ENCODE measurements at regions not wholly inside any gene's neighbourhood (a gene's known extent, or its start where the extent isn't known, plus 50 kb on each side); places are given as distances from the start of the nearest gene placed in this dataset.

- ChIA-PET POLR2A (ENCODE audit: unreplicated experiment) (no interaction called here), CTCF (no interaction called here)
- intact Hi-C loops (cut with micrococcal nuclease; ENCODE audit: unreplicated experiment), result no loop called here
- no peak overlapping the region for H3K27ac ChIP-seq
- no peak for TF ChIP-seq EZH2 (IDR thresholded peaks at IDR 0.05; ENCODE audit: low read depth)
- no peak overlapping the region for H2AFZ ChIP-seq
- no peaks in the 10 kb centered on the region; the same call in 1 of the 2 replicates for H3K9me3 ChIP-seq (ENCODE audit: insufficient read depth, low read depth)
- H3K4me3 ChIP-seq, result no peak overlapping the region
- H3K27me3 ChIP-seq (ENCODE audit: insufficient read depth, low read depth), result no peaks in the 10 kb centered on the region
- no peaks in the 10 kb centered on the region for H4K20me1 ChIP-seq (ENCODE audit: insufficient read depth)
- no peaks in the 10 kb centered on the region for H3K9me2 ChIP-seq (ENCODE audit: insufficient read depth)
- H3K4me1 ChIP-seq (replicated peaks; ENCODE audit: insufficient read depth), result no peaks in the 10 kb centered on the region
- no TSS peak for BruUV-seq (replicated peaks)
- H3F3A ChIP-seq (ENCODE audit: insufficient read depth, low read depth), result no peaks in the 10 kb centered on the region
- no peaks in the 10 kb centered on the region for H3K36me3 ChIP-seq (ENCODE audit: low read depth)
- H3K4me2 ChIP-seq, result no peak overlapping the region
- no peak for DNase-seq
- H3K79me2 ChIP-seq (ENCODE audit: low read depth), result no peaks in the 10 kb centered on the region
Measured at GRCh38 chr21:22993144-22993543, 1994.9 kb downstream of the NCAM2 start.

- BruUV-seq (replicated peaks), result no TSS peak
- no peaks in the 10 kb centered on the region for H3K9me2 ChIP-seq (ENCODE audit: insufficient read depth)
- CTCF ChIA-PET, result no interaction called here
Measured at GRCh38 chr21:22993822-22994574, 1995.8 kb downstream of the NCAM2 start.

GRCh38 chr21:23003951-23004350, 2005.7 kb downstream of the NCAM2 start:
- H3K27ac ChIP-seq, result no peak overlapping the region
- H3K4me2 ChIP-seq, result no peak overlapping the region
- no TSS peak for BruUV-seq (replicated peaks)
- no peak for DNase-seq
- H3K4me3 ChIP-seq, result no peak overlapping the region
- CTCF ChIA-PET, result no interaction called here
- H3K27me3 ChIP-seq (ENCODE audit: insufficient read depth, low read depth), result no peaks in the 10 kb centered on the region
- H2AFZ ChIP-seq, result no peak overlapping the region
- H4K20me1 ChIP-seq (ENCODE audit: insufficient read depth), result no peaks in the 10 kb centered on the region
- H3K4me1 ChIP-seq (replicated peaks; ENCODE audit: insufficient read depth), result no peaks in the 10 kb centered on the region
- H3K9me2 ChIP-seq (ENCODE audit: insufficient read depth), result no peaks in the 10 kb centered on the region
- H3K36me3 ChIP-seq (ENCODE audit: low read depth), result no peaks in the 10 kb centered on the region
- H3F3A ChIP-seq (ENCODE audit: insufficient read depth, low read depth), result no peaks in the 10 kb centered on the region
- TF ChIP-seq EZH2 (IDR thresholded peaks at IDR 0.05; ENCODE audit: low read depth) (no peak), CTCF (conservative IDR thresholded peaks at IDR 0.05) (no peak)
- POLR2A ChIA-PET (ENCODE audit: unreplicated experiment), result no interaction called here
- intact Hi-C loops (cut with micrococcal nuclease; ENCODE audit: unreplicated experiment), result no loop called here
- H3K79me2 ChIP-seq (ENCODE audit: low read depth), result no peaks in the 10 kb centered on the region
- no peaks in the 10 kb centered on the region for H3K9me3 ChIP-seq (ENCODE audit: insufficient read depth, low read depth)

More at GRCh38 chr21:22993822-22994574, 1995.8 kb downstream of the NCAM2 start:
- intact Hi-C loops (cut with micrococcal nuclease; ENCODE audit: unreplicated experiment), result no loop called here
- Histone ChIP-seq H4K20me1 (ENCODE audit: insufficient read depth) (no peaks in the 10 kb centered on the region), H3K4me1 (replicated peaks; ENCODE audit: insufficient read depth) (no peaks in the 10 kb centered on the region), H3K4me2 (no peak overlapping the region), H3K4me3 (no peak overlapping the region), H3K9me3 (ENCODE audit: insufficient read depth, low read depth) (no peaks in the 10 kb centered on the region; the same call in 1 of the 2 replicates), H3F3A (ENCODE audit: insufficient read depth, low read depth) (no peaks in the 10 kb centered on the region), H3K79me2 (ENCODE audit: low read depth) (no peaks in the 10 kb centered on the region), H3K36me3 (ENCODE audit: low read depth) (no peaks in the 10 kb centered on the region), H2AFZ (no peak overlapping the region), H3K27me3 (ENCODE audit: insufficient read depth, low read depth) (no peaks in the 10 kb centered on the region), H3K27ac (no peak overlapping the region)
- TF ChIP-seq CTCF (conservative IDR thresholded peaks at IDR 0.05) (no peak), EZH2 (IDR thresholded peaks at IDR 0.05; ENCODE audit: low read depth) (no peak)
- POLR2A ChIA-PET (ENCODE audit: unreplicated experiment), result no interaction called here
- no peak for DNase-seq
